HCT116 (cell line): ENCODE measurements at regions not wholly inside any gene's neighbourhood (a gene's known extent, or its start where the extent isn't known, plus 50 kb on each side); places are given as distances from the start of the nearest gene placed in this dataset.

Source experiments
- ATAC-seq: fragments of 200-7000 bp; cut with Tn5 transposase; 2 replicates; pipeline ENCODE4 v1.9.1; 2020; ENCODE audit warnings: mild to moderate bottlenecking, moderate library complexity
- BruUV-seq: library from RNA; stranded (reverse); fragments of 400-500 nt; replicated peaks from 2 replicates; lab custom pipeline; 2021; lab: Mats Ljungman, UMichigan
- CTCF ChIA-PET: fragments of 300-600 bp; sonication (Branson Sonifier 250); formaldehyde crosslinking; loops from one replicate; lab custom pipeline; 2021; ENCODE audit warnings: antibody characterized with exemption; lab: Charles Lee
- POLR2A ChIA-PET: fragments of 300-600, 350-600 bp; sonication (Branson Sonifier 250); formaldehyde crosslinking; loops from one replicate; lab custom pipeline; 2021; ENCODE audit warnings: antibody characterized with exemption; lab: Charles Lee
- RAD21 ChIA-PET, 2 experiments: fragments of 300-600 bp; sonication (Branson Sonifier 250); formaldehyde crosslinking; loops; one replicate each; lab custom pipeline; 2023; ENCODE audit warnings: low total read pairs in 2 of 2; ENCODE audit not compliant: uncharacterized antibody in 2 of 2, unreplicated experiment in 2 of 2, low non-redundant PET in 1 of 2; lab: Charles Lee
- DNase-seq: peaks from one replicate; pipeline ENCODE4 v3.0.0-alpha.2; 2010; ENCODE audit warnings: low read depth, low spot score
- H2AFZ ChIP-seq: fragments of 200-600 bp; shearing (Covaris generic), sonication (generic); 2 replicates; pipeline ENCODE4 v1.6.1; 2017; ENCODE audit warnings: low read depth, mixed run types, mixed read lengths, antibody characterized with exemption, low read length; ENCODE audit not compliant: poor library complexity, severe bottlenecking
- H3K27ac ChIP-seq: 2 replicates; pipeline ENCODE4 v1.5.1; 2012; ENCODE audit warnings: low read depth, low read length
- H3K27me3 ChIP-seq: fragments of 200-600 bp; sonication (generic); 2 replicates; pipeline ENCODE4 v1.6.1; 2016; ENCODE audit warnings: mixed run types, low read length, mixed read lengths; ENCODE audit not compliant: insufficient read depth
- H3K36me3 ChIP-seq, 2 experiments: fragments of 200-500 bp in 1 of 2; fragments of 200-600 bp in 1 of 2; sonication (Bioruptor generic) in 1 of 2; sonication (generic) in 1 of 2; 2 replicates each; pipeline versions ENCODE4 v1.5.1 to v1.6.1; 2014 to 2016; ENCODE audit warnings: low read length in 2 of 2, inconsistent platforms in 1 of 2, mixed read lengths in 1 of 2, mixed run types in 1 of 2; ENCODE audit not compliant: insufficient read depth in 2 of 2, control insufficient read depth in 1 of 2
- H3K4me1 ChIP-seq, 2 experiments: fragments of 200-600 bp in 1 of 2; sonication (generic) in 1 of 2; 2 replicates each; pipeline versions ENCODE4 v1.5.1 to v1.6.1; 2012 to 2017; ENCODE audit warnings: low read length in 2 of 2, inconsistent platforms in 1 of 2, mild to moderate bottlenecking in 1 of 2, mixed read lengths in 1 of 2, mixed run types in 1 of 2, moderate library complexity in 1 of 2; ENCODE audit not compliant: insufficient read depth in 2 of 2, control insufficient read depth in 1 of 2
- H3K4me2 ChIP-seq: fragments of 200-600 bp; sonication (generic); 2 replicates; pipeline ENCODE4 v1.6.1; 2017; ENCODE audit warnings: mixed run types, low read length, mixed read lengths
- H3K4me3 ChIP-seq, 2 experiments: fragments of 200-600 bp in 1 of 2; sonication (generic) in 1 of 2; replicated peaks in 1 of 2; 2 replicates each; pipeline ENCODE4 v1.5.1; 2011 to 2016; ENCODE audit warnings: low read length in 2 of 2, control low read depth in 1 of 2, low read depth in 1 of 2, mild to moderate bottlenecking in 1 of 2, mixed read lengths in 1 of 2, mixed run types in 1 of 2
- H3K79me2 ChIP-seq: fragments of 200-600 bp; sonication (generic); 2 replicates; pipeline ENCODE4 v1.6.1; 2017; ENCODE audit warnings: mild to moderate bottlenecking, mixed run types, low read length, moderate library complexity, mixed read lengths; ENCODE audit not compliant: insufficient read depth
- H3K9ac ChIP-seq: fragments of 200-600 bp; sonication (generic); 2 replicates; pipeline ENCODE4 v1.6.1; 2016; ENCODE audit warnings: low read length, mixed read lengths
- H3K9me2 ChIP-seq: fragments of 200-600 bp; sonication (generic), shearing (Covaris generic); 2 replicates; pipeline ENCODE4 v1.6.1; 2017; ENCODE audit warnings: mixed run types, mild to moderate bottlenecking, moderate library complexity; ENCODE audit not compliant: insufficient read depth
- H3K9me3 ChIP-seq, 2 experiments: fragments of 200-500 bp in 1 of 2; fragments of 200-600 bp in 1 of 2; sonication (Bioruptor generic) in 1 of 2; sonication (generic) in 1 of 2; 2 replicates each; pipeline ENCODE4 v1.6.1; 2014 to 2017; ENCODE audit warnings: low read length in 2 of 2, mixed read lengths in 2 of 2, inconsistent platforms in 1 of 2, low read depth in 1 of 2, mild to moderate bottlenecking in 1 of 2, mixed run types in 1 of 2, moderate library complexity in 1 of 2; ENCODE audit not compliant: control insufficient read depth in 1 of 2, insufficient read depth in 1 of 2
- H4K20me1 ChIP-seq: fragments of 200-600 bp; sonication (generic), shearing (Covaris generic); 2 replicates; pipeline ENCODE4 v1.6.1; 2017; ENCODE audit warnings: mixed run types, mild to moderate bottlenecking, moderate library complexity; ENCODE audit not compliant: insufficient read depth
- CBX3 ChIP-seq: IDR thresholded peaks from 2 replicates; pipeline ENCODE4 v1.6.1; 2012; ENCODE audit warnings: low read depth
- CEBPB ChIP-seq: IDR thresholded peaks from 2 replicates; pipeline ENCODE4 v1.6.1; 2012; ENCODE audit warnings: low read depth
- EGR1 ChIP-seq: IDR thresholded peaks from 2 replicates; pipeline ENCODE4 v1.6.1; 2012; ENCODE audit warnings: low read depth
- EZH2 ChIP-seq: fragments of 200-600 bp; sonication (generic); IDR thresholded peaks from 2 replicates; pipeline ENCODE4 v1.6.1; 2017; ENCODE audit warnings: antibody characterized with exemption, mixed run types
- EZH2phosphoT487 ChIP-seq: fragments of 200-600 bp; IDR thresholded peaks from 2 replicates; pipeline ENCODE4 v1.6.1; 2018; ENCODE audit warnings: antibody characterized with exemption, borderline replicate concordance
- FOSL1 ChIP-seq: IDR thresholded peaks from 2 replicates; pipeline ENCODE4 v1.6.1; 2012; ENCODE audit warnings: low read depth
- JUND ChIP-seq: IDR thresholded peaks from 2 replicates; pipeline ENCODE4 v1.6.1; 2012
- POLR2A ChIP-seq: IDR thresholded peaks from 2 replicates; pipeline ENCODE4 v1.7.0; 2011; ENCODE audit warnings: borderline replicate concordance; ENCODE audit not compliant: insufficient read depth, insufficient read length; ENCODE audit errors: extremely low read depth
- POLR2AphosphoS5 ChIP-seq: IDR thresholded peaks from 2 replicates; pipeline ENCODE4 v1.6.1; 2011; ENCODE audit warnings: mild to moderate bottlenecking, low read depth, low read length, moderate library complexity
- SIN3A ChIP-seq: IDR thresholded peaks from 2 replicates; pipeline ENCODE4 v1.6.1; 2012; ENCODE audit warnings: low read depth
- YY1 ChIP-seq: IDR thresholded peaks from 2 replicates; pipeline ENCODE4 v1.6.1; 2011; ENCODE audit warnings: low read length, low read depth, moderate library complexity, mild to moderate bottlenecking; ENCODE audit not compliant: insufficient replicate concordance; ENCODE audit errors: extremely low read depth
- ZFX ChIP-seq: fragments of 450-650 bp; IDR thresholded peaks from 2 replicates; pipeline ENCODE4 v1.6.1; 2017
- ZNF274 ChIP-seq: fragments of 200-500 bp; sonication (Bioruptor generic); IDR thresholded peaks from 2 replicates; pipeline ENCODE4 v1.6.1; 2014; ENCODE audit warnings: mild to moderate bottlenecking, low read depth, low read length, inconsistent platforms
- intact Hi-C: fragments of 100-400 bp; cut with micrococcal nuclease; formaldehyde crosslinking; loops from 2 replicates; pipeline ENCODE4 v1.10.0; 2022
- TF ChIP-seq, protein P1 (sequence below): IDR thresholded peaks from 2 replicates; pipeline ENCODE4 v1.6.1; 2012
- TF ChIP-seq, protein P2 (sequence below): IDR thresholded peaks from 2 replicates; pipeline ENCODE4 v1.6.1; 2012; ENCODE audit warnings: low read depth

- ATAC-seq (no peak), DNase-seq (peak; percentile 8)
- ChIA-PET RAD21 (no interaction called here), CTCF (no interaction called here), POLR2A (no interaction called here)
- Histone ChIP-seq H4K20me1 (no peaks in the 10 kb centered on the region), H3K9me3 (no peaks in the 10 kb centered on the region), H3K36me3 (no peaks in the 10 kb centered on the region), H3K4me3 (no peak overlapping the region), H3K9ac (no peak overlapping the region), H3K79me2 (no peaks in the 10 kb centered on the region), H3K9me2 (no peaks in the 10 kb centered on the region), H2AFZ (peak overlapping the region; percentile 14), H3K4me1 (peaks cover 0 to 9% of the 10 kb centered on the region in 2 experiments; a peak in 1 of 4 replicates), H3K4me2 (peak overlapping the region; percentile 6; the same call in 1 of the 2 replicates), H3K27me3 (no peaks in the 10 kb centered on the region), H3K27ac (no peak overlapping the region)
- intact Hi-C loops: no loop called here
- TF ChIP-seq JUND (peak; percentile 35; the same call in 1 of the 2 replicates), ZFX (no peak), CBX3 (no peak), CEBPB (no peak), FOSL1 (peak; percentile 37; the same call in 1 of the 2 replicates)
- TF ChIP-seq, protein P1, sequence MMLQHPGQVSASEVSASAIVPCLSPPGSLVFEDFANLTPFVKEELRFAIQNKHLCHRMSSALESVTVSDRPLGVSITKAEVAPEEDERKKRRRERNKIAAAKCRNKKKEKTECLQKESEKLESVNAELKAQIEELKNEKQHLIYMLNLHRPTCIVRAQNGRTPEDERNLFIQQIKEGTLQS: no peak
- BruUV-seq: no TSS peak
Observed at GRCh38 chr10:90418869-90419652, 438.8 kb downstream of the HTR7 start.

DNA sequence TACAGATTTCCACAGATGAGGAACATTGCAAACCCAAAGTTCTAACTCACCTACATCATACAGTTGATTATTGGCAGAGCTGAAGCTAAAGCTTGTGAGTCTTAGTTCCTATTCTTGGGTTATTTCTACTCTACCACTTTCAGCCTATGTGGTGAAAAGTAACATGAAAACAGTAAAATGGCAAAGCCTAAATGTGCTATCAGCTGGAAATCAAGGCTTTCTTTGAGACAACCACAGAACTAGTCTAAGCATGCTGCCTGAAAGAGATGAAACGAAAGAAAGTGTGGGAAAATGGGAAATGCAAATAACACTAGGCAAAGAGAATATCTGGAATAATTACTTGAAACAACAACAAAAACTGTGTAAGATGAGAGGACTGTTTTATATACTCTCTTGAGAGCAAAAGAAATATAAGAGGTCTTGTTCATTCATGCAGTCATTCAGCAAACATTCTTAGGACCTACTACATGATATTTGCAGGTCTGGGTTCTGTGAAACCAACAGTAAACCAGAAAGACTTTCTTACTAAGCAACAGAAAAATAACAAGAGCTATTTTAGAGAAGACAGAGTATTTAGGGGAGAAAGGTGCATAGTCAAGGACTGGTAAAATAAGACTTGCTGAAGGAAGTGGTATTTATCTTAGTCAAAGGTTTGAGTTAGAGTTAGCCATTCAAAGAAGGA is 437.1 kb downstream of the HTR7 start:
- Histone ChIP-seq H3K9ac (no peak overlapping the region), H3K4me2 (no peak overlapping the region), H3K4me1 (peaks cover 0 to 9% of the 10 kb centered on the region in 2 experiments; a peak in 1 of 4 replicates), H3K79me2 (no peaks in the 10 kb centered on the region), H3K27me3 (no peaks in the 10 kb centered on the region), H3K27ac (no peak overlapping the region), H3K4me3 (no peak overlapping the region), H3K9me2 (no peaks in the 10 kb centered on the region), H3K9me3 (no peaks in the 10 kb centered on the region), H3K36me3 (no peaks in the 10 kb centered on the region), H4K20me1 (no peaks in the 10 kb centered on the region), H2AFZ (peak overlapping the region; percentile 76)
- CTCF ChIA-PET: no interaction called here
- intact Hi-C loops: no loop called here
- BruUV-seq: no TSS peak
- no peak for ATAC-seq
- no peak for DNase-seq
- RAD21 ChIA-PET: no interaction called here
- POLR2A ChIA-PET: no interaction called here
- TF ChIP-seq, protein P2, sequence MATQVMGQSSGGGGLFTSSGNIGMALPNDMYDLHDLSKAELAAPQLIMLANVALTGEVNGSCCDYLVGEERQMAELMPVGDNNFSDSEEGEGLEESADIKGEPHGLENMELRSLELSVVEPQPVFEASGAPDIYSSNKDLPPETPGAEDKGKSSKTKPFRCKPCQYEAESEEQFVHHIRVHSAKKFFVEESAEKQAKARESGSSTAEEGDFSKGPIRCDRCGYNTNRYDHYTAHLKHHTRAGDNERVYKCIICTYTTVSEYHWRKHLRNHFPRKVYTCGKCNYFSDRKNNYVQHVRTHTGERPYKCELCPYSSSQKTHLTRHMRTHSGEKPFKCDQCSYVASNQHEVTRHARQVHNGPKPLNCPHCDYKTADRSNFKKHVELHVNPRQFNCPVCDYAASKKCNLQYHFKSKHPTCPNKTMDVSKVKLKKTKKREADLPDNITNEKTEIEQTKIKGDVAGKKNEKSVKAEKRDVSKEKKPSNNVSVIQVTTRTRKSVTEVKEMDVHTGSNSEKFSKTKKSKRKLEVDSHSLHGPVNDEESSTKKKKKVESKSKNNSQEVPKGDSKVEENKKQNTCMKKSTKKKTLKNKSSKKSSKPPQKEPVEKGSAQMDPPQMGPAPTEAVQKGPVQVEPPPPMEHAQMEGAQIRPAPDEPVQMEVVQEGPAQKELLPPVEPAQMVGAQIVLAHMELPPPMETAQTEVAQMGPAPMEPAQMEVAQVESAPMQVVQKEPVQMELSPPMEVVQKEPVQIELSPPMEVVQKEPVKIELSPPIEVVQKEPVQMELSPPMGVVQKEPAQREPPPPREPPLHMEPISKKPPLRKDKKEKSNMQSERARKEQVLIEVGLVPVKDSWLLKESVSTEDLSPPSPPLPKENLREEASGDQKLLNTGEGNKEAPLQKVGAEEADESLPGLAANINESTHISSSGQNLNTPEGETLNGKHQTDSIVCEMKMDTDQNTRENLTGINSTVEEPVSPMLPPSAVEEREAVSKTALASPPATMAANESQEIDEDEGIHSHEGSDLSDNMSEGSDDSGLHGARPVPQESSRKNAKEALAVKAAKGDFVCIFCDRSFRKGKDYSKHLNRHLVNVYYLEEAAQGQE: no peak
- TF ChIP-seq EGR1 (no peak), YY1 (no peak), ZNF274 (no peak), EZH2 (no peak), POLR2AphosphoS5 (no peak), ZFX (no peak), CEBPB (no peak), CBX3 (no peak), FOSL1 (no peak), JUND (no peak), EZH2phosphoT487 (no peak), POLR2A (no peak), SIN3A (no peak)
- TF ChIP-seq, protein P1: no peak
